GM12864 (cell line): ENCODE measurements at regions not wholly inside any gene's neighbourhood (a gene's known extent, or its start where the extent isn't known, plus 50 kb on each side); places are given as distances from the start of the nearest gene placed in this dataset.

ENCODE experiments used
- DNase-seq: peaks from one replicate; pipeline ENCODE4 v3.0.0-alpha.2; 2011; ENCODE audit warnings: low read depth
- H3K4me3 ChIP-seq: 2 replicates; pipeline ENCODE4 v1.5.1; 2011; ENCODE audit warnings: mild to moderate bottlenecking, low read depth, low read length, control low read depth
- CTCF ChIP-seq: IDR thresholded peaks from 2 replicates; pipeline ENCODE4 v1.5.1; 2011; ENCODE audit warnings: low read depth, mild to moderate bottlenecking, moderate library complexity, low read length, control low read depth, inconsistent platforms; ENCODE audit errors: missing control alignments

- TF ChIP-seq CTCF, result no peak
- H3K4me3 ChIP-seq, result no peak overlapping the region
- no peak for DNase-seq
Measured at GRCh38 chr2:12314127-12314760, 402.5 kb upstream of the TRIB2 start.

GRCh38 chr2:12315224-12315623 lies 401.5 kb upstream of the TRIB2 start:
- TF ChIP-seq CTCF, result no peak
- DNase-seq, result no peak
- no peak overlapping the region for H3K4me3 ChIP-seq

- no peak overlapping the region for H3K4me3 ChIP-seq
- no peak for DNase-seq
- no peak for TF ChIP-seq CTCF
Measured at GRCh38 chr2:12316476-12316875, 400.3 kb upstream of the TRIB2 start.

GRCh38 chr2:12317286-12317685 lies 399.4 kb upstream of the TRIB2 start:
- no peak for TF ChIP-seq CTCF
- DNase-seq, result no peak
- H3K4me3 ChIP-seq, result no peak overlapping the region

- no peak overlapping the region for H3K4me3 ChIP-seq
- TF ChIP-seq CTCF, result no peak
- no peak for DNase-seq
Measured at GRCh38 chr2:12317814-12318426, 398.8 kb upstream of the TRIB2 start.

- DNase-seq, result no peak
- no peak overlapping the region for H3K4me3 ChIP-seq
- TF ChIP-seq CTCF, result no peak
Measured at GRCh38 chr2:12318427-12319057, 398.2 kb upstream of the TRIB2 start.
